ENCODE measurements at regions not wholly inside any gene's neighbourhood (a gene's known extent, or its start where the extent isn't known, plus 50 kb on each side); places are given as distances from the start of the nearest gene placed in this dataset.

DNA sequence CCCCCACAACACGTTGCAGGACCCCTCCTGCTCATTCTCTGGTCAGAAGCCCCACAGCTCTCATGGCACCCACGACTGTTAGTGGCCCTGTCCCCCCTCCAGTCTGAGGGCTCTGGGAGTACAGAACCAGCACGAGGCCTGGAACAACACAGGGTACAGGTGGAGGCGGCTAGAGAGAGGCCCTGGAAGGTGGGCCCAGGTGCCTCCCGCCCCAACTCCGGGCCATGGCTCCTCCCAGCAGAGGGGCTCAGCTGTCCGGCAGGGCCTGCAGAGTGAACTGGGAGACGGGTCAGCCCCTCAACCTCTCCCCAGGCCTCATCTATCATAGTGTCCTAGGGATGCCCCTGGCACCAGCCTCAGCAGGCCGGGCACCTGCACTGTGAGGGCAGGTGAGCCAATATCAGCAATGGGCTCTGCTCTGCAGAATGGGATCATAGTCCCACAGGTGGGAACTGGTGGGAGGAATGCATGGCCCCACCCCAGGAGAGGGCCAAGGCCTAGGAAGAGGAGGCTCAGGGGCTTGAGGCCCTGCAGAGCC lies 58.6 kb downstream of the BARX1 start:
- intact Hi-C loops (cut with DNase I; ENCODE audit: low total_unique reads), result no loop called here
- TF ChIP-seq POLR2AphosphoS5 (IDR thresholded peaks at IDR 0.05), result no peak
- Histone ChIP-seq H3K9me3 (peaks cover 0 to 25% (median 22%) of the 10 kb centered on the region in 8 donors), H3K4me1 (no peaks in the 10 kb centered on the region), H3K36me3 (no peaks in the 10 kb centered on the region), H3K27me3 (replicated peaks in 1 of 7) (peaks cover 0 to 10% (median 0%) of the 10 kb centered on the region in 7 donors), H3K4me3 (no peak overlapping the region), H3K27ac (no peak overlapping the region)
- DNase-seq, result peak; percentile 46
- WGBS, 5 donors, result 66 to 92% (median 83%) methylated on average over 4 to 9 of the region's 9 CpGs

DNA sequence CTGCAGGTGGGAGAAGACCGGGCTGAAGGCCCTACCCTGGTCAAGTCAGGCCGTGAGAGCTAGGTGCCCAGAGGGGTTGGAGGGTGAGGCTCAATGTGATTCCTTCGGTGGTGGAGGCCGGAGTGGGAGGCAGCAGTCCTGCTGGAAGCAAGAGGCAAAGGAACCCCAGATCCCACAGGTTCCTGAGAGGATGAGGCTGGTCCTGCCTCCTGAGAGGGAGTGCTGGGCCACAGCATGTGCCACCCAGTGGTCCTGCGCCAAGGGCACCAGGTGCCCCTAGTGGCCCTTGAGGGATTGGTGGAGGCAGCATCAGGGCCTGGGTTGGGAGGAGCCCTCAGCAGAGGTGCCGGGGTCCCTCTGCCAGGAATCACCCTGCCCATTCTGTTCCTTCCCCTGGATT lies 59.1 kb downstream of the BARX1 start:
- 76 to 97% (median 94%) methylated on average over 4 to 6 of the region's 6 CpGs for WGBS, 5 donors
- Histone ChIP-seq H3K9me3 (peaks cover 0 to 25% (median 22%) of the 10 kb centered on the region in 8 donors), H3K27ac (no peak overlapping the region), H3K4me1 (no peaks in the 10 kb centered on the region), H3K4me3 (no peak overlapping the region), H3K36me3 (no peaks in the 10 kb centered on the region), H3K27me3 (replicated peaks in 1 of 7) (peaks cover 0 to 10% (median 0%) of the 10 kb centered on the region in 7 donors)
- no peak for TF ChIP-seq POLR2AphosphoS5 (IDR thresholded peaks at IDR 0.05)
- no peak for TF ChIP-seq POLR2A (IDR thresholded peaks at IDR 0.05)
- TF ChIP-seq, protein P1, sequence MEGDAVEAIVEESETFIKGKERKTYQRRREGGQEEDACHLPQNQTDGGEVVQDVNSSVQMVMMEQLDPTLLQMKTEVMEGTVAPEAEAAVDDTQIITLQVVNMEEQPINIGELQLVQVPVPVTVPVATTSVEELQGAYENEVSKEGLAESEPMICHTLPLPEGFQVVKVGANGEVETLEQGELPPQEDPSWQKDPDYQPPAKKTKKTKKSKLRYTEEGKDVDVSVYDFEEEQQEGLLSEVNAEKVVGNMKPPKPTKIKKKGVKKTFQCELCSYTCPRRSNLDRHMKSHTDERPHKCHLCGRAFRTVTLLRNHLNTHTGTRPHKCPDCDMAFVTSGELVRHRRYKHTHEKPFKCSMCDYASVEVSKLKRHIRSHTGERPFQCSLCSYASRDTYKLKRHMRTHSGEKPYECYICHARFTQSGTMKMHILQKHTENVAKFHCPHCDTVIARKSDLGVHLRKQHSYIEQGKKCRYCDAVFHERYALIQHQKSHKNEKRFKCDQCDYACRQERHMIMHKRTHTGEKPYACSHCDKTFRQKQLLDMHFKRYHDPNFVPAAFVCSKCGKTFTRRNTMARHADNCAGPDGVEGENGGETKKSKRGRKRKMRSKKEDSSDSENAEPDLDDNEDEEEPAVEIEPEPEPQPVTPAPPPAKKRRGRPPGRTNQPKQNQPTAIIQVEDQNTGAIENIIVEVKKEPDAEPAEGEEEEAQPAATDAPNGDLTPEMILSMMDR (IDR thresholded peaks at IDR 0.05 in 8 of 11, conservative IDR thresholded peaks at IDR 0.05 in 3 of 11), result no peak
- DNase-seq, result peak; percentile 46
- intact Hi-C loops (cut with DNase I; ENCODE audit: low total_unique reads), result no loop called here

DNA sequence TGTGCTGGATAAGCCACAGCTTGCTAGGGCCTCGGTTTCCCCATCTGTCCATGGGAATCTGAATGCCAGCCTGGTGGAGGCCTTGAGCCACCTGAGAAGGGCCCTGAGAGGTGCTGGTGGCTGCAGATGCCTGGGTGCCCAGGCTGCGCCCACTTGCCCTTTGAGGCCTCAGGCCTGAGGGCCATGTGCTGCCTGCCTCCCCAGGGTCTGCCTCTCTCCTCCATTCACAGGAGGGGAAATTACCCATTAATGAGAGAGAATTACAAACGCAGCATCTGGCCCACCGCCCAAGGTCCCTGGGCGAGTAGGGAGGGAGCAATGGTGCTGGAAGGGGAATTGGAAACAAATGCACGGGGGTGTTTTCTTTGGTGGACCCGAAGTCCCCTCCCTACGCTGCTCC lies 59.6 kb downstream of the BARX1 start:
- Histone ChIP-seq H3K9me3 (peaks cover 0 to 25% (median 22%) of the 10 kb centered on the region in 8 donors), H3K27ac (no peak overlapping the region), H3K36me3 (no peaks in the 10 kb centered on the region), H3K4me3 (no peak overlapping the region), H3K27me3 (replicated peaks in 1 of 7) (peaks cover 0 to 10% (median 0%) of the 10 kb centered on the region in 7 donors), H3K4me1 (no peaks in the 10 kb centered on the region)
- peak; percentile 37 for DNase-seq
- TF ChIP-seq POLR2AphosphoS5 (IDR thresholded peaks at IDR 0.05) (no peak), POLR2A (IDR thresholded peaks at IDR 0.05) (no peak)
- TF ChIP-seq, protein P1 (IDR thresholded peaks at IDR 0.05 in 8 of 11, conservative IDR thresholded peaks at IDR 0.05 in 3 of 11), result no peak
- WGBS, 5 donors, result 50 to 81% (median 76%) methylated on average over 7 to 8 of the region's 8 CpGs
- intact Hi-C loops (cut with DNase I; ENCODE audit: low total_unique reads), result no loop called here

DNA sequence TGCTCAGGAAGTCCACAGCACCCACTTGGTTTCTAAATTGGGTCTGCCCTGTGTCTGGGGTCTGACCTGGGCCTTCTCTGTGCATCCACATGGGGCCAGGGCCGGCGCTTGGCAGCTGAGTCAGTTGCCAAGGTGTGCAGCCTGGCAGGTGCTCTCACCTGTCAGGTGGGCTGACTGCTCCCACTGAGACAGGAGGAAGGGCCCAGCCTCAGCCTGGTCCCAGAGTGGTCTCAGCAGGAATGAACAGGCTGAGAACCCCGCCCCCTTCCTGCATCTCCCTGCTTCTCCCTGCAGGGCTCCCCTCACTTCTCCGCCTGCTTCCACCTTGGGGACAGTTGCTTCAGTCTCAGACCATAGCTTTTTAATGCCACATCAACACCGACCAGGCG lies 60.5 kb downstream of the BARX1 start:
- peaks cover 0 to 10% (median 0%) of the 10 kb centered on the region in 7 donors for H3K27me3 ChIP-seq (replicated peaks in 1 of 7)
- peaks cover 0 to 25% (median 22%) of the 10 kb centered on the region in 8 donors for H3K9me3 ChIP-seq
- peak; percentile 46 for DNase-seq
- no peaks in the 10 kb centered on the region for H3K36me3 ChIP-seq
- H3K4me3 ChIP-seq, result no peak overlapping the region
- no peak for TF ChIP-seq POLR2AphosphoS5 (IDR thresholded peaks at IDR 0.05)
- H3K27ac ChIP-seq, result no peak overlapping the region
- intact Hi-C loops (cut with DNase I; ENCODE audit: low total_unique reads), result no loop called here
- WGBS, 5 donors, result 81 to 94% (median 92%) methylated on average over 4 to 6 of the region's 6 CpGs
- H3K4me1 ChIP-seq, result no peaks in the 10 kb centered on the region

DNA sequence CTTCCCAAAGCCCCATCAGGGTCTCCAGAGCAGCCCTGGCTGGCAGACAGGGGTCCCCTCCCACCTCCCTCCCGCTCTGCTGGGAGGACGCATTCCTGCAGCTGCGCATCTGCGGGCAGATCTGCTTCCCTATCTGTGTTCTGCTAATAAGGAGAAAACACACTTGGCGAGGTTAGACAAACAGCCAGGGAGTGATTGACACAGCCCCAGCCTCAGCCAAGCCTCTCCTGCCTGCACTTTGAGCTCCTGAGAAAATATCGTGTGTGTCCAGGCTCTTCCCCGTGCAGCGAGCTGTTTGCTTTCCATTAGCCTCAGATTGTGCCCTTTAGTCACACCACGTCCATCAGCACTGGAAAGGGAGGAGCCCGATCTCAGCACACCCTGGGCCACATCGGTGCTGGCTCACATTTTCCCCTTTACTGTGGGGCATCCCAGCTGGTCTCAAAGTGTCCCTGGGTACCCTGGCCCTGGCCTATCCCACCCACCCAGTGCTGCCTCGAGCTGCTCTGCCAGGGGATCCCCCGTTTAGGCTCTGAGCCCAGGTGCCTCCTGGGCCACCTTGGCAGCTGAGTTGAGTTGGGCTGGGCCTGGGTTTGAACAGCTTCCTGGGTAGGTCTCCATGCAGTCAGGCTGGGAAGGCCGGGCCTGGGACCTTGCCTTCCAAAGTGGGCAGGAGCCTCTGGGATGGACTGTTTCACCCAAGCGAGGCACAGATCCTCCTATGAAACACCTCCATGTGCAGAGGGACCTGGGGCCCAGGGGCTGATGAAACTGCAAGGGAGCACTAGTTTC lies 61.1 kb downstream of the BARX1 start:
- intact Hi-C loops (cut with DNase I; ENCODE audit: low total_unique reads), result no loop called here
- 81 to 85% (median 82%) methylated on average over 11 to 15 of the region's 15 CpGs for WGBS, 5 donors
- peaks cover 0 to 10% (median 0%) of the 10 kb centered on the region in 7 donors for H3K27me3 ChIP-seq (replicated peaks in 1 of 7)
- TF ChIP-seq, protein P1 (IDR thresholded peaks at IDR 0.05 in 8 of 11, conservative IDR thresholded peaks at IDR 0.05 in 3 of 11), result no peak
- no peak for TF ChIP-seq POLR2A (IDR thresholded peaks at IDR 0.05)
- no peak for TF ChIP-seq POLR2AphosphoS5 (IDR thresholded peaks at IDR 0.05)
- no peak overlapping the region for H3K27ac ChIP-seq
- H3K9me3 ChIP-seq, result peaks cover 0 to 25% (median 22%) of the 10 kb centered on the region in 8 donors
- H3K4me3 ChIP-seq, result no peak overlapping the region
- peak; percentile 41 for DNase-seq
- no peaks in the 10 kb centered on the region for H3K4me1 ChIP-seq
- no peaks in the 10 kb centered on the region for H3K36me3 ChIP-seq

Data from spleen (tissue), 11 donors.